ENCODE measurements at regions not wholly inside any gene's neighbourhood (a gene's known extent, or its start where the extent isn't known, plus 50 kb on each side); places are given as distances from the start of the nearest gene placed in this dataset.

DNA sequence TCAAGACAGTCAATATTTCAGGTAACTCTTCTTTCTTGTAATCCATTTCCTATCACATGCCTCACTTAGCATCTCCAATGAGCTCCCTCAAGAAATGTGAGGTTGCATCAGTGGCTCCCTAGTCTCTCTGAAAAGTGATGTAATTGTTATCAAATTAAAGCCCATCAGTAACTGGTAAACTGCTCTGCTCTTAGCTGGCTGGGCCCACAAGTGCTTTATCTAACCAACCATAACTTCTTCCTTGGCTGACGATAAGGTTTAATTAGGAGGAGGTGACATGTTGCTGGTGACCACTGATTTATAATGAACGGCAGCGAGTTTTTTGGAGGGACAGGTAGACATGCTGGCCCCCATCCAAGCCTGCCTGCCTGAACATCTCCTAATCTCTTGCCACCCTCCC, 79.6 kb downstream of the RTP4 start:
- FAIRE-seq: no peak
- no peaks in the 10 kb centered on the region for H3K36me3 ChIP-seq (ENCODE audit: control insufficient read depth in 2 of 2, extremely low read depth in 1 of 2, insufficient read depth in 2 of 2, low read length in 2 of 2)
- dilution Hi-C loops (cut with MboI; ENCODE audit: extremely low pct_ligation_motif_present, low sequenced_read_pairs): no loop called here

DNA sequence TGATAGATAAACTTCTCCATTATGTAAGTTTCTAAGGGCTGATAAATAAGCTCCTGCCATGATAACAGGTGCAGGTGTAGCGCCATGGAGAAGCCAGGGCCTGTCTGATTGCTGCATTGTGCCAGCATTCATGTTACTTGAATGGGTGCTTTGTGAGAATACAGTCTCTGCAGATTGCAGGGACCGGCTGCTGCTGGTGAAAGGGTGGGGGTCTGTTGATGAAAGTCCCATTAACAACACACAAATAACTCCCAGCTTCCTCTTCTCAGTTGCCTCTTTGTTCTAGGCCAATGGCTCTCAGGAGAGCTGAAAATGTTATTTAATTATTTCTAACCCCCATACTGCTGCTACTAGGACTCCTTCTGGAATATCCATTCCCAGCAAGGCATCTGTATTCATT, 77.2 kb downstream of the RTP4 start:
- H3K9me3 ChIP-seq (ENCODE audit: control insufficient read depth, low read depth, low read length): no peaks in the 10 kb centered on the region
- DNase-seq (ENCODE audit: low read depth, low spot score) (no peak), FAIRE-seq (no peak)
- dilution Hi-C loops (cut with MboI; ENCODE audit: extremely low pct_ligation_motif_present, low sequenced_read_pairs): no loop called here
- H3K4me2 ChIP-seq (ENCODE audit: control insufficient read depth, extremely low read depth, insufficient read depth, low read depth, low read length): no peak overlapping the region
- H3K27ac ChIP-seq (ENCODE audit: control insufficient read depth, insufficient read depth, low read length): no peak overlapping the region
- H4K20me1 ChIP-seq (ENCODE audit: control insufficient read depth, extremely low read depth, insufficient read depth, low read length): no peaks in the 10 kb centered on the region
- no peaks in the 10 kb centered on the region for H3K79me2 ChIP-seq (ENCODE audit: control insufficient read depth, insufficient read depth, low read length)
- TF ChIP-seq, protein P1, sequence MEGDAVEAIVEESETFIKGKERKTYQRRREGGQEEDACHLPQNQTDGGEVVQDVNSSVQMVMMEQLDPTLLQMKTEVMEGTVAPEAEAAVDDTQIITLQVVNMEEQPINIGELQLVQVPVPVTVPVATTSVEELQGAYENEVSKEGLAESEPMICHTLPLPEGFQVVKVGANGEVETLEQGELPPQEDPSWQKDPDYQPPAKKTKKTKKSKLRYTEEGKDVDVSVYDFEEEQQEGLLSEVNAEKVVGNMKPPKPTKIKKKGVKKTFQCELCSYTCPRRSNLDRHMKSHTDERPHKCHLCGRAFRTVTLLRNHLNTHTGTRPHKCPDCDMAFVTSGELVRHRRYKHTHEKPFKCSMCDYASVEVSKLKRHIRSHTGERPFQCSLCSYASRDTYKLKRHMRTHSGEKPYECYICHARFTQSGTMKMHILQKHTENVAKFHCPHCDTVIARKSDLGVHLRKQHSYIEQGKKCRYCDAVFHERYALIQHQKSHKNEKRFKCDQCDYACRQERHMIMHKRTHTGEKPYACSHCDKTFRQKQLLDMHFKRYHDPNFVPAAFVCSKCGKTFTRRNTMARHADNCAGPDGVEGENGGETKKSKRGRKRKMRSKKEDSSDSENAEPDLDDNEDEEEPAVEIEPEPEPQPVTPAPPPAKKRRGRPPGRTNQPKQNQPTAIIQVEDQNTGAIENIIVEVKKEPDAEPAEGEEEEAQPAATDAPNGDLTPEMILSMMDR (optimal IDR thresholded peaks at IDR 0.05 in 1 of 3, IDR thresholded peaks at IDR 0.05 in 1 of 3, conservative IDR thresholded peaks at IDR 0.05 in 1 of 3; ENCODE audit: extremely low read depth in 1 of 3, insufficient read depth in 2 of 3, low read length in 3 of 3): no peak
- no peak for TF ChIP-seq EZH2 (IDR thresholded peaks at IDR 0.05; ENCODE audit: low read length)
- no peak overlapping the region for H3K9ac ChIP-seq (ENCODE audit: control insufficient read depth, extremely low read depth, insufficient read depth, low read length)
- H3K27me3 ChIP-seq (ENCODE audit: control insufficient read depth, extremely low read depth, insufficient read depth, low read length): no peaks in the 10 kb centered on the region
- no peak overlapping the region for H3K4me3 ChIP-seq (ENCODE audit: control insufficient read depth in 2 of 3, extremely low read depth in 1 of 3, insufficient read depth in 2 of 3, low read depth in 1 of 3, low read length in 3 of 3)
- H2AFZ ChIP-seq (ENCODE audit: control insufficient read depth, low read length): no peak overlapping the region
- no peaks in the 10 kb centered on the region for H3K9me1 ChIP-seq (ENCODE audit: control insufficient read depth, extremely low read depth, insufficient read depth, low read length)
- no peaks in the 10 kb centered on the region for H3K36me3 ChIP-seq (ENCODE audit: control insufficient read depth in 2 of 2, extremely low read depth in 1 of 2, insufficient read depth in 2 of 2, low read length in 2 of 2)
- no peaks in the 10 kb centered on the region for H3K4me1 ChIP-seq (ENCODE audit: control insufficient read depth, extremely low read depth, insufficient read depth, low read length)

More for the DNA sequence above, 79.6 kb downstream of the RTP4 start:
- no peaks in the 10 kb centered on the region for H3K9me1 ChIP-seq (ENCODE audit: control insufficient read depth, extremely low read depth, insufficient read depth, low read length)
- TF ChIP-seq, protein P1 (optimal IDR thresholded peaks at IDR 0.05 in 1 of 3, IDR thresholded peaks at IDR 0.05 in 1 of 3, conservative IDR thresholded peaks at IDR 0.05 in 1 of 3; ENCODE audit: extremely low read depth in 1 of 3, insufficient read depth in 2 of 3, low read length in 3 of 3): no peak
- no peak for TF ChIP-seq EZH2 (IDR thresholded peaks at IDR 0.05; ENCODE audit: low read length)
- H3K9ac ChIP-seq (ENCODE audit: control insufficient read depth, extremely low read depth, insufficient read depth, low read length): no peak overlapping the region
- H2AFZ ChIP-seq (ENCODE audit: control insufficient read depth, low read length): no peak overlapping the region
- H3K4me2 ChIP-seq (ENCODE audit: control insufficient read depth, extremely low read depth, insufficient read depth, low read depth, low read length): no peak overlapping the region
- H3K27ac ChIP-seq (ENCODE audit: control insufficient read depth, insufficient read depth, low read length): no peak overlapping the region
- H3K79me2 ChIP-seq (ENCODE audit: control insufficient read depth, insufficient read depth, low read length): no peaks in the 10 kb centered on the region
- no peaks in the 10 kb centered on the region for H4K20me1 ChIP-seq (ENCODE audit: control insufficient read depth, extremely low read depth, insufficient read depth, low read length)
- DNase-seq (ENCODE audit: low read depth, low spot score): no peak
- H3K27me3 ChIP-seq (ENCODE audit: control insufficient read depth, extremely low read depth, insufficient read depth, low read length): no peaks in the 10 kb centered on the region
- H3K9me3 ChIP-seq (ENCODE audit: control insufficient read depth, low read depth, low read length): no peaks in the 10 kb centered on the region
- H3K4me1 ChIP-seq (ENCODE audit: control insufficient read depth, extremely low read depth, insufficient read depth, low read length): no peaks in the 10 kb centered on the region
- H3K4me3 ChIP-seq (ENCODE audit: control insufficient read depth in 2 of 3, extremely low read depth in 1 of 3, insufficient read depth in 2 of 3, low read depth in 1 of 3, low read length in 3 of 3): no peak overlapping the region

All from keratinocyte (primary cell).